ENCODE measurements at regions not wholly inside any gene's neighbourhood (a gene's known extent, or its start where the extent isn't known, plus 50 kb on each side); places are given as distances from the start of the nearest gene placed in this dataset.
A peak's percentile ranks its signal among the peaks of the same experiment; 100 is the strongest.

GRCh38 chr7:130887957-130888371 lies 154.0 kb upstream of the KLF14 start:
- H3K4me1 ChIP-seq (ENCODE audit: control insufficient read depth, insufficient read depth, low read length): no peaks in the 10 kb centered on the region; the same call in 1 of the 2 replicates
- CTCF ChIA-PET: interaction anchor here (0.6 to 9.0 kb wide), 6 partner anchors 8 to 1655 kb away, joined by 3 to 63 read pairs (median 5); no protein-coding TSS in a partner anchor
- H3K9me3 ChIP-seq (ENCODE audit: control insufficient read depth, insufficient read depth, low read depth, low read length): no peaks in the 10 kb centered on the region
- H3K4me3 ChIP-seq (ENCODE audit: low read depth, low read length): no peak overlapping the region
- POLR2A ChIA-PET: no interaction called here
- TF ChIP-seq ZIC2 (tag by site-specific recombination; IDR thresholded peaks at IDR 0.05) (0 out of 2 replicates have a peak, but pooled peaks have one; percentile 17), ZNF335 (tag by site-specific recombination; conservative IDR thresholded peaks at IDR 0.05) (no peak), ZFHX2 (tag by site-specific recombination; conservative IDR thresholded peaks at IDR 0.05) (peak; percentile 84), EGR2 (tag by site-specific recombination; IDR thresholded peaks at IDR 0.05; ENCODE audit: low read depth) (peak; percentile 78)
- H3K27ac ChIP-seq (ENCODE audit: extremely low read depth, low read depth, low read length): no peak overlapping the region
- no peaks in the 10 kb centered on the region for H3K36me3 ChIP-seq (ENCODE audit: control insufficient read depth in 2 of 2, insufficient read depth in 1 of 2, low read length in 2 of 2)

- ChIA-PET POLR2A (no interaction called here), CTCF (interaction anchor here (0.6 to 9.0 kb wide), 6 partner anchors 7 to 152 kb away, joined by 3 to 63 read pairs (median 5); no protein-coding TSS in a partner anchor)
- no peak overlapping the region for H3K4me3 ChIP-seq (ENCODE audit: low read depth, low read length)
- H3K36me3 ChIP-seq (ENCODE audit: control insufficient read depth in 2 of 2, insufficient read depth in 1 of 2, low read length in 2 of 2): no peaks in the 10 kb centered on the region
- H3K27ac ChIP-seq (ENCODE audit: extremely low read depth, low read depth, low read length): no peak overlapping the region
- TF ChIP-seq ZNF366 (tag by site-specific recombination; conservative IDR thresholded peaks at IDR 0.05) (no peak), GLI2 (tag by site-specific recombination; IDR thresholded peaks at IDR 0.05; ENCODE audit: borderline replicate concordance, low read depth) (no peak)
- H3K9me3 ChIP-seq (ENCODE audit: control insufficient read depth, insufficient read depth, low read depth, low read length): no peaks in the 10 kb centered on the region
- H3K4me1 ChIP-seq (ENCODE audit: control insufficient read depth, insufficient read depth, low read length): no peaks in the 10 kb centered on the region; the same call in 1 of the 2 replicates
Observed at GRCh38 chr7:130888468-130888867, 154.5 kb upstream of the KLF14 start.

GRCh38 chr7:130890176-130891020 lies 156.4 kb upstream of the KLF14 start:
- ChIA-PET CTCF (interaction anchor here (0.7 to 1.6 kb wide), 4 partner anchors 9 to 1223 kb away, joined by 3 to 7 read pairs (median 4); no protein-coding TSS in a partner anchor), POLR2A (no interaction called here)
- Histone ChIP-seq H3K9me3 (ENCODE audit: control insufficient read depth, insufficient read depth, low read depth, low read length) (no peaks in the 10 kb centered on the region), H3K4me1 (ENCODE audit: control insufficient read depth, insufficient read depth, low read length) (peaks cover 6% of the 10 kb centered on the region), H3K4me3 (ENCODE audit: low read depth, low read length) (no peak overlapping the region), H3K36me3 (ENCODE audit: control insufficient read depth in 2 of 2, insufficient read depth in 1 of 2, low read length in 2 of 2) (no peaks in the 10 kb centered on the region), H3K27ac (ENCODE audit: extremely low read depth, low read depth, low read length) (no peak overlapping the region)
- no peak for TF ChIP-seq ZNF138 (tag by site-specific recombination; IDR thresholded peaks at IDR 0.05; ENCODE audit: borderline replicate concordance)
- TF ChIP-seq ZNF23 (tag by site-specific recombination; IDR thresholded peaks at IDR 0.05; ENCODE audit: borderline replicate concordance): no peak
- no peak for TF ChIP-seq ZNF645 (tag by site-specific recombination; IDR thresholded peaks at IDR 0.05)
- TF ChIP-seq ZNF549 (tag by site-specific recombination; IDR thresholded peaks at IDR 0.05): no peak
- no peak for TF ChIP-seq ZBTB17 (tag by site-specific recombination; IDR thresholded peaks at IDR 0.05)
- no peak for TF ChIP-seq SCRT2 (tag by site-specific recombination; IDR thresholded peaks at IDR 0.05)
- no peak for TF ChIP-seq ZNF302 (tag by site-specific recombination; IDR thresholded peaks at IDR 0.05; ENCODE audit: low read depth)
- no peak for TF ChIP-seq ZNF585B (tag by site-specific recombination; IDR thresholded peaks at IDR 0.05)
- no peak for TF ChIP-seq HOXC10 (CRISPR knock-in tag; IDR thresholded peaks at IDR 0.05)
- TF ChIP-seq ZNF571 (tag by site-specific recombination; IDR thresholded peaks at IDR 0.05): no peak
- no peak for TF ChIP-seq ZNF37A (tag by site-specific recombination; IDR thresholded peaks at IDR 0.05)
- TF ChIP-seq, protein P1, sequence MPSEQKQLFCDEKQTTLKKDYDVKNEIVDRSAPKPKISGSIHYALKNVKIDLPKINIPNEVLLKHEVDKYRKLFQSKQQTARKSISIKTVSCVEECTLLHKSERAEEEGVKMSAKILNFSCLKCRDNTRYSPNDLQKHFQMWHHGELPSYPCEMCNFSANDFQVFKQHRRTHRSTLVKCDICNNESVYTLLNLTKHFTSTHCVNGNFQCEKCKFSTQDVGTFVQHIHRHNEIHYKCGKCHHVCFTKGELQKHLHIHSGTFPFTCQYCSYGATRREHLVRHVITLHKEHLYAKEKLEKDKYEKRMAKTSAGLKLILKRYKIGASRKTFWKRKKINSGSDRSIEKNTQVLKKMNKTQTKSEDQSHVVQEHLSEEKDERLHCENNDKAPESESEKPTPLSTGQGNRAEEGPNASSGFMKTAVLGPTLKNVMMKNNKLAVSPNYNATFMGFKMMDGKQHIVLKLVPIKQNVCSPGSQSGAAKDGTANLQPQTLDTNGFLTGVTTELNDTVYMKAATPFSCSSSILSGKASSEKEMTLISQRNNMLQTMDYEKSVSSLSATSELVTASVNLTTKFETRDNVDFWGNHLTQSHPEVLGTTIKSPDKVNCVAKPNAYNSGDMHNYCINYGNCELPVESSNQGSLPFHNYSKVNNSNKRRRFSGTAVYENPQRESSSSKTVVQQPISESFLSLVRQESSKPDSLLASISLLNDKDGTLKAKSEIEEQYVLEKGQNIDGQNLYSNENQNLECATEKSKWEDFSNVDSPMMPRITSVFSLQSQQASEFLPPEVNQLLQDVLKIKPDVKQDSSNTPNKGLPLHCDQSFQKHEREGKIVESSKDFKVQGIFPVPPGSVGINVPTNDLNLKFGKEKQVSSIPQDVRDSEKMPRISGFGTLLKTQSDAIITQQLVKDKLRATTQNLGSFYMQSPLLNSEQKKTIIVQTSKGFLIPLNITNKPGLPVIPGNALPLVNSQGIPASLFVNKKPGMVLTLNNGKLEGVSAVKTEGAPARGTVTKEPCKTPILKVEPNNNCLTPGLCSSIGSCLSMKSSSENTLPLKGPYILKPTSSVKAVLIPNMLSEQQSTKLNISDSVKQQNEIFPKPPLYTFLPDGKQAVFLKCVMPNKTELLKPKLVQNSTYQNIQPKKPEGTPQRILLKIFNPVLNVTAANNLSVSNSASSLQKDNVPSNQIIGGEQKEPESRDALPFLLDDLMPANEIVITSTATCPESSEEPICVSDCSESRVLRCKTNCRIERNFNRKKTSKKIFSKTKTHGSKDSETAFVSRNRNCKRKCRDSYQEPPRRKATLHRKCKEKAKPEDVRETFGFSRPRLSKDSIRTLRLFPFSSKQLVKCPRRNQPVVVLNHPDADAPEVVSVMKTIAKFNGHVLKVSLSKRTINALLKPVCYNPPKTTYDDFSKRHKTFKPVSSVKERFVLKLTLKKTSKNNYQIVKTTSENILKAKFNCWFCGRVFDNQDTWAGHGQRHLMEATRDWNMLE (tag by site-specific recombination; conservative IDR thresholded peaks at IDR 0.05; ENCODE audit: low read depth): no peak
- TF ChIP-seq, protein P2, sequence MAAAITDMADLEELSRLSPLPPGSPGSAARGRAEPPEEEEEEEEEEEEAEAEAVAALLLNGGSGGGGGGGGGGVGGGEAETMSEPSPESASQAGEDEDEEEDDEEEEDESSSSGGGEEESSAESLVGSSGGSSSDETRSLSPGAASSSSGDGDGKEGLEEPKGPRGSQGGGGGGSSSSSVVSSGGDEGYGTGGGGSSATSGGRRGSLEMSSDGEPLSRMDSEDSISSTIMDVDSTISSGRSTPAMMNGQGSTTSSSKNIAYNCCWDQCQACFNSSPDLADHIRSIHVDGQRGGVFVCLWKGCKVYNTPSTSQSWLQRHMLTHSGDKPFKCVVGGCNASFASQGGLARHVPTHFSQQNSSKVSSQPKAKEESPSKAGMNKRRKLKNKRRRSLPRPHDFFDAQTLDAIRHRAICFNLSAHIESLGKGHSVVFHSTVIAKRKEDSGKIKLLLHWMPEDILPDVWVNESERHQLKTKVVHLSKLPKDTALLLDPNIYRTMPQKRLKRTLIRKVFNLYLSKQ (tag by site-specific recombination; IDR thresholded peaks at IDR 0.05; ENCODE audit: borderline replicate concordance): no peak
- TF ChIP-seq, protein P3, sequence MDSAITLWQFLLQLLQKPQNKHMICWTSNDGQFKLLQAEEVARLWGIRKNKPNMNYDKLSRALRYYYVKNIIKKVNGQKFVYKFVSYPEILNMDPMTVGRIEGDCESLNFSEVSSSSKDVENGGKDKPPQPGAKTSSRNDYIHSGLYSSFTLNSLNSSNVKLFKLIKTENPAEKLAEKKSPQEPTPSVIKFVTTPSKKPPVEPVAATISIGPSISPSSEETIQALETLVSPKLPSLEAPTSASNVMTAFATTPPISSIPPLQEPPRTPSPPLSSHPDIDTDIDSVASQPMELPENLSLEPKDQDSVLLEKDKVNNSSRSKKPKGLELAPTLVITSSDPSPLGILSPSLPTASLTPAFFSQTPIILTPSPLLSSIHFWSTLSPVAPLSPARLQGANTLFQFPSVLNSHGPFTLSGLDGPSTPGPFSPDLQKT (IDR thresholded peaks at IDR 0.05; ENCODE audit: borderline replicate concordance, low read depth, low read length): no peak

All from HEK293 (cell line).